ENCODE measurements at regions not wholly inside any gene's neighbourhood (a gene's known extent, or its start where the extent isn't known, plus 50 kb on each side); places are given as distances from the start of the nearest gene placed in this dataset.
"Not testable (repeated sequence)": the region's sequence is repeated elsewhere in the genome, so short reads cannot be mapped to it uniquely, and the experiment has no call there.

DNA sequence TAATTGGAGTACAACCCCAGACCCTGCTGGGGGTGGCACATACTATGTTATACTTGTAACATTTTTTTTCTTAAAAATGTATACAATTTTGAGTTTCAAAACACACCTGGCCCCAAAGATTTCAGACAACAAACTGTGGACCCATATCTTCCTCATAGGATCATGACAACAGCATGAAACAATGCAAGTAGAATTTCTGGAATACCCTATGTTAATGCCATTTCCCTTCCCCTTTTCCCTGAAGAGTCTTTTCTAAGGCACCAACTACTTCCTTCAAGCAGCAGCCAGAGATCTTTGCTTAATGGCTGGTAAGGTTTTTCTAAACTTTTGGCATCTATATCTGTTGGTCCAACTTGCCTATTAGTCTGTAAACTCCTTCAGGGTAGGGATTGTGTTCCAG lies 99.9 kb upstream of the SERBP1 start:
- DNase-seq, result no peak

DNA sequence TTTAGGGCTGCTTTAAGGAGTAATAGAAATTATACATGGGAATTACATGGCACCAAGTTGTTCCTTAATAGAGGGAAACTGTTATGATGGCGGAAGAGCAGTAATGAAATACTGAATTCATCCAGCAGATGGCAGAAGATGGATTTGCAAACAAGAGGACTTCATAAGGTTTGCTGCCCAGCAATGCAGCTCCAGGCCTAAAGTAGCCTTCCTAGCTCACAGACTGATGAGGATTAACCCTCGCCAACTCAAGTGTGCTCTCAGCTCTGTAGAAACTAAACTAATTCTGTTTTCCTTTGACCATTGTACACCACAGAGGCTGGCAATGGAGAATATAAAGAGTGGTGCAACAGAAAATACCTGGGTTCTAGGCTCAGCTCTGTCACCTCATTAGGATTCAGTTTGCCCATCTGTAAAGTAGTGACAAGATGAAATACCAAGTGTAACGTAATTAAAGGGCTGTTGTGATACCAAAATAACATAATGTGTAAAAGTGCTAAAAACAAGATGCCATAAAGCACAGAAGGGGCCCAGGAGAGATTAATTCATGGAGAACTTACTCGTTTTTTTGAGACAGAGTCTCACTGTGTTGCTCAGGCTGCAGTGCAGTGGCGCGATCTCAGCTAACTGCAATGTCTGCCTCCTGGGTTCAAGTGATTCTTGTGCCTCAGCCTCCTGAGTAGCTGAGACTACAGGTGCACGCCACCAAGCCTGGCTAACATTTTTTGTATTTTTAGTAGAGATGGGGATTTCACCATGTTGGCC lies 102.4 kb upstream of the SERBP1 start:
- no peak for DNase-seq

DNA sequence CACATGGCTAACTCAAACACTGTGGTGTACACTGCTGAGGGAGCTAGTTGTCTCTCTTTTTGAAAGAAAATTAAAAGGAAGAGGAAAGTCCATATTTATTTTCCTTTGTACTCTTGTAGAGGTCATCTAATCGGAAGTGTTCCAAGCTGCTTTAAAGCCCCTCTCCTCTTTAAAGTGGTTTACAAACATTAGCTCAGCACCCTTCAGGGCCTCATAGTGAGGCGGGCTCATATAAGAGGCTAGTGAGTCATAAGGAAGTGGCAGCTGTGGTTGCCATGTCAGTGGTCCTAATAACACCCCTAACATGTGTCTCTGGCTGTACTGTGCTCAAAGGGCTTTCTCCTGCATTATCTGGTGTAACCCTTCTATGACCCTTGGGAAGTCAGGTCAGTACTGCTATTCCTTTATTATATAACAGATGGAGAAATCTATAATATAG lies 104.4 kb upstream of the SERBP1 start:
- no peak for DNase-seq

DNA sequence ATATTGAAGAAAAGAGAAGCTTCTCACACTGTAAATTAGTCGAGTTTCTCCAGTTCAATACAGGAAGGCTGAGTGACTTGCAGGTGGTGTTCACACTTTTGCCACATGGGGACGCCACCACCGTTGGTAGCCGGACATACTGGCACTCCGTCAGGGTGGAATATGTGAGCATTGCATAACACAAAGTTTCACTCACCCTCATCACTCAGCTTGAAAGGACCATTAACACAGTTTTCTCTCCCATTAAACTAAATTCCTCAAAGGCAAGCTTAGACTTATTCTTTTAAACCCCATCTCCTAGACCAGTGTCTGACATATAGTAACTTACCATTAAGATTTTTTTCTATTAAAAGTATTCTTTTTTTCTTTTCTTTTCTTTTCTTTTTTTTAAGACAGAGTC lies 105.3 kb upstream of the SERBP1 start:
- DNase-seq, result no peak

DNA sequence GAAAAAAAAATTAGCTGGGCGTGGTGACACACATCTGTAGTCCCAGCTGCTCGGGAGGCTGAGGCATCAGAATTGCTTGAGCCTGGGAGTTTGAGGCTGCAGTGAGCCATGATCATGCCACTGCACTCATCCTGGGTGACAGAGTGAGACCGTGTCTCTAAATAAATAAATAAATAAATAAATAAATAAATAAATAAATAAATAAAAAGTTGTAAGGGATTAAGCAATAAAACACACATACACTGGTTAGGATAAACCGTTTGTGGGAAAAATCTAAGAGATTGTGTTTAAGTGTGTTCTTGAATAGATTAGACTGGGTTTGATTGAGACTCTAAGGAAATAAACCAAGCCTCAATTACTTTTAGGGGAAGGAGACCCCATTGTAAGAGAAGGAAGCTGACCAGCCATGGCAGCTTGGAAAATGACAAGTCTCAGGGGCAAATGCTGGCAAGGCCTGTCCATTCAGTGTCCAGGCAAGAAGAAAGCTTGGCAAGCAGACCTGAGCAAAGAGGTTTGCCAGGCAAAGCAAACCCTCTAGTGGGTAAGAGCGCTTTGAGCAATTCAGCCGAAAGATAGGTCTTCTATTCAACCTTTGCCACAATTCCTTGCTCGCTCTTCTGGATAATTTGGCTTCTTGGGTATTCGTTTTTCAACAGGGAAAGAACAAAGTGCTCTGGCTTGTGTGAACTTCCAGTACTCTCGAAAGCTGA lies 106.9 kb upstream of the SERBP1 start:
- DNase-seq, result no peak

DNA sequence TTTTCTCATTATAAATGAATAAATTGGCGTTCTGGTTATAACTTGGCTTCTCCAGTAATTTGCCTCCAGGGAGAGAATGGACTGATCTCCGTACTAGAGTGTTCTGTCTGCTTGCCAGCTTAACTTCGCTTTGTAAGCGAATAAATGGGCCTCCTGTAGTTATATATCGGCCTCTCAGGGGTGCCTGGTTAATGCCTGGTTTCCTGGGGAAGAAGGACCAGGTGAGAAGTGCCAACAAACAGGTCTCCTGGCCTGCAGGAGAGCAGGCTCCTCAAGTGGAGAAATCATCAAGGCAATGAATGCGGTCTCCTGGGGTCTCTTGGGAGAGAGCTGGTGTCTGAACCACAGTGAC lies 107.4 kb upstream of the SERBP1 start:
- no peak for DNase-seq

DNA sequence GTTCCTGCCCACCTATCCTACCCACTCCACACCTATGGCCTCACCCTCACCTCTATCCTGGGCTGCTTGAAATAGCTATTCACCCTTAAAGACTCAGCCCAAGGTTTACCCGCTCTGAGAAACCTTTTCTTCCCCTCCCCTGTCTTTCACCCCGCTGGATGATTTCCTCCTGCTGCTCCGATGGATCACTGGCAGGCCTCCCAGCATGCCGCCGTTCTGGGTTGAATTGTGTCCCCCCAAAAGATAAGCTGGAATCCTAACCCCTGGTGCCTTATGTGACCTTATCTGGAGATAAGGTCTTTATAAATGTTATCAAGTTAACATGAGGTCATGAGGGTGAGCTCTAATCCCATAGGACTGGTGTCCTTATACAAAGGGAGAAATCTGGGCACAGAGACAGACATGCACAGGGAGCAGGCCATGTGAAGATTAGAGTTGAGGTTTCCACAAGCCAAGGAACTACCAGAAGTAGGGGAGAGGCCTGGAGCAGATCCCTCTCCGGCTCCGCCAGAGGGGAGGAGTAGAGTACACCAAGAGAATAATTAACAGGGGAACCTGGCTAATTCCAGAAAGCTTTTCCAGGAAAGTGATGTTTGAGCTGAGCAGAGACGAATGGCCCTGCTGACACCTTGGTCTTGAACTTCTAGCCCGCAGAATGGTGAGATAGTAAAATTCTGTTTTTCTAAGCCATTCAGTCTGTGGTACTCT lies 110.0 kb upstream of the SERBP1 start:
- DNase-seq, result no peak

DNA sequence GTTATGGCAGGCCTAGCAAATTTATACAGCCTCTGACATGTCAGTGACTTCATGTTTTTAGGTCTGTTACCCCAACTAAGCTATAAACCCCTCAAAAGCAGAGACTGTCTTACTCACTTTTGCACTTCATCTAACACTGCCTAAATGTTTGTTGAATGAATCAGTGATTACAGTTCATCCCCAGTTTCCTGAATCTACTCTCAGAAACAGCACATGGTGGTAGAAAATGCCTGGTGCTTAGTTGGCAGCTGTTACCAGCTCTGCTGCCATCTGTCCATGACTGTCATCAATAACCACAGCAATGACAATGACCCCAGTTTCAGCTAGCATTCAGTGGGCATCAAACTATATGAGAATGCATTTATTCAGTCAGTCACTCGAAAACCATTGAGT lies 110.5 kb upstream of the SERBP1 start:
- no peak for DNase-seq

DNA sequence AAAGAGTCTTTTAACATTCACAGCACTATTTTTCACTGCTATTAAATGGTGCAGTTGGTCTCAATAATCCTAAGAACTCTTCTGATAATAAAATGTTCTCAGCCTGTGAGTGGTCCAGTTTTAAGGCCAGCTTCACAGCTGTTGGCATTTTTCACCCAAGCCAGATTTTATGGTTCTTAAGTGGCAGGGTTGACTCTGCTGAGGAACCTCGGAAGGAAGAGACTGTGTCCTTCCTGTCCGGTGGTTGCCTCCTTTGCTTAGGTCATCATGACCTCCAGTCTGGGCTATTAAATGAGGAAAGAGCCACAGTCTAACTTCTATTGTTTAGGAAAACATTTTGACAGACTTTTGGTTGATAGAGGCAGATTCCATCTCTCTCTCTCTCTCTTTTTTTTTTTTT lies 112.5 kb upstream of the SERBP1 start:
- DNase-seq, result no peak

DNA sequence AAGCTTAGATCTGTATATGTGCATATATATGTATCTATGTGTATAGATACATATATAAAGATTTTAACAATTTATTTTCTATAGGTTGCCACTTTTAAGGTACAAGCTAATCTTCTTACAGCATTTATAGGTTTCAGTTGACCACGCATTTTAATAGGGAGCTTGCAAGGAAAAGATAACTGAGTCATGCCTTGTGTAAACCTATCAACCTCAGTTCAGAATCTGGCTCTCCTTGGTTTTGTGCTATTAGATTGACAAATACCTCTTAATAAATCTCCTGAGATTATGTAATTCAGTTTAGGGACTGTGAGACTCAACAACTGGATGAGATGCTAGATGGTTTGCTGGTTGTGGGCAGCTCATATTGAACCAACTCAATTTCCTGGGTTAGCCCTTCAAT lies 114.7 kb upstream of the SERBP1 start:
- DNase-seq, result no peak

DNA sequence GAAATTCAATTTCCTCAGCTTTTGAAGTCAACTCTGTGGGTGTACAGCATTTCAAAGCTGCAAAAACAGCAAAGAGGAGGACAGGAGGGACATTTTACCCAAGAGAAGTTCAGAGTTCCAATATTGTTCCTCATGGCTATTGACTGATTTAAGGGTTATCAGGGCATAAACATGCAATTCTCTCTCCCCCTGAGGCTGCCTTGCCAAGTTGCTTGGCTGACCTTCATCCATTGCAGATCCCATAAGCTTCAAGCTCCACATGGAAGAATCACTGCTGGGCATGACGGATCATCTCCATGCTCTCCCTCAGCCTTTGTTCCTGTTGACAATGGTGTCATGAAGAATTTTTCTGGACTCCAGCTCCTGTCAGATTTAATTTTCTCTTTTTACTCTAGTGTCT lies 115.2 kb upstream of the SERBP1 start:
- no peak for DNase-seq

DNA sequence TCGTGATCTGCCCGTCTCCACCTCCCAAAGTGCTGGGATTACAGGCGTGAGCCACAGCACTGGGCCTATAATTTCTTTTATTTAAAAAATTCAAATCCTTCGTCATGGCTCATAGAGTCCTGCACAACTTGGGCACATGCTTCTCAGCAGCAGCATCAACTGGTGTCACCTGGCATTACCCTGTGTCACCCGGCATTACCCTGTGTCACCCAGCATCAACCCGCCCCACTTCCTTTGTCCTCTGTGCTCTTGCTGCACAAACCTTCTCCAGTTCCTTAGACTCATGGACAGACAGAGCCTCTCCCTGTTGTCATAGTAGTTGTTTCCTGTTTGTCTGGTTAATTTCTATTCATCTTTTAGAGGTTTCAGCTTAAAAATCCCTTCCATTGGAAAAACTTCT lies 121.2 kb upstream of the SERBP1 start:
- no peak for DNase-seq

DNA sequence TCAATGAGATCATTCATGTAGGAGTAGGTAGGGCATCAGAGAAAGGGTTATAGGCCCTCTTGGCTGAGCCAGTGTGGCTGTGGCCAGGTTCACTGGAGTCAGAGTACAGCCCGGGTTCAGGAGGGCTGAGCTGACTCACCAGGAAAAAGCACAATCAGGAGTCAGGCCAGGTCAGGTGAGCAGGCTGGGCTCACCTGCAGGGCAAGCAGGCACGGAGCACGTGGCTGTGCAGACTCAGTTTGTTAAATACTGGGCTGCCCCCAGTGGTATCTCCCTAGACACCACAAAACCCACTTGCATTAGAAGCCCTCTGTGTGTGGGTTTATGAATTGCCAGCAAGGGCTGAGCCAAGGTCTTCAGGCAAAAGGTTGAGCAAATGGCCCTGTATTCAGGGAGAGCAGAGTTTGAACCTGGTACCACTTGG lies 122.1 kb upstream of the SERBP1 start:
- no peak for DNase-seq

DNA sequence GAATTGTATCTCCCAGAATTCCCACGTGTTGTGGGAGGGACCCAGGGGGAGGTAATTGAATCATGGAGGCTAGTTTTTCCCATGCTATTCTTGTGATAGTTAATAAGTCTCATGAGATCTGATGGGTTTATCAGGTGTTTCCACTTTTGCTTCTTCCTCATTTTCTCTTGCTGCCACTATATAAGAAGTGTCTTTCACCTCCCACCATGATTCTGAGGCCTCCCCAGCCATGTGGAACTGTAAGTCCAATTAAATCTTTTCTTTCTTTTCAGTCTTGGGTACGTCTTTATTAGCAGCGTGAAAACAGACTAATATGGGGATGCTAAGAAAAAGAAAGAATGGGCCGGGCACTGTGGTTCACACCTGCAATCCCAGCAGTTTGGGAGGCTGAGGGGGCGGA lies 124.0 kb upstream of the SERBP1 start:
- not testable (repeated sequence) for DNase-seq

DNA sequence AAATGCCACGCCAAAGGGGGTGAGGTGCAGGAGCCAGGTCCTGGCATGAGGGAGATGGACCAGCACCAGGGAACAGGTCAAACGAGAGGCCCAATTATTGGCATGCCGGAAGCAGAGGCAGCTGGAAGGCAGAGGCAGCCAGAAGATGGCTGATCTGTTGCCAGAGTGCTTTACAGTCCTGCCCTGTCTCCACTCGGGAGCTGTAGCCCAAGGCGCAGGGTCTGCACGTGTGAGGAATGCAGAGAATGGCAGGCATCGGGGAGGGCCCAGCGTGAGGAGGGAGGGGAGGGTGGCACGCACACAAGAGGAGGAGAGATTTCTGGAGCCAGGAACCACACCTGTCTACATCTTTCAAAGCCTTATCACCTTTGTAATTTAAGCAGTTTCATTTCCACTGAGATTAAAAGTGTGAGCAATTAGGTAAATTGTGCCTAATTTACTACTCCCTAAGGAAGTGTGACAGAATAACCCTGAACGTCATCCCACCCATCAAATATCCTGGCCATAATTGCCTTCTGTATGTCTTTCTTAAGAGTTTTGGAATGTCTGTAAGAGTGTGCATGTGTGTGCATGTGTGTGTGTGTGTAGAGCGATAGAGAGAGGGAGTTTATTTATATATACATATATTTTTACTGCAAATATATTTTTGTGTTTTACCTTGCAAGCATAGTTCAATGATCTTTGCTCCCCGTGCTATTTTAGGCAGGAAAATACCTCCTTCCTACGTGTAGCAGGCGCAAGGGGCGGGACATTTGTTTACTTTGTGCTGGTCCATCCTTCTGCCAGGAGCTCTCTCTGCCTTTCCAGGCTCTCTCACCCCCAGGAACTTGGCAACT lies 125.5 kb upstream of the SERBP1 start:
- no peak for DNase-seq

DNA sequence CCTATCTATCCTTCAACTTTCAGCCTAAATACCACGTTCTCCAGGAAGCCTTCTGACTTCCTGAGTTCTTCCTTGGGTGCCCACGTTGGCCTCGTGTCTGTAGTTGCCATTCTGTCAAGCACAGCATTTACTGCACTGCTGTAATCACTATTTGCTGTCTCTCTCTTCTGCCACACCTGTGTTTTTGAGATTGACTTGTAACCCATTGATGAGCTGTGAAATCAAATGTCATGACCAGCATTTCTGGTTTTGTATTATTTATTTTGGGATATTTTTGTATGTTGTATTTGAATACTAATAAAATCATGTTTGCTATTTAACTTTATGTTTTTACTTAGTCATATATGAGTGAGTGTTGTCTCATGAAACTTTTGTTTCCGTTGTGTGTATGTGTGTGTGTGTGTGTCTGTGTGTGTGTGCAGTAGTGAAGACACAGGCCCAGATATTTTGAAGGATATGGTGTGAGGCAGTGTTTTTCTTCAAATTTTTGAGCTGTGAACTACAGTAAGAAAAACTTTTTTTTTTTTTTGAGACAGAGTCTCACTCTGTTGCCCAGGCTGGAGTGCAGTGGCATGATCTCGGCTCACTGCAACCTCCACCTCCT lies 126.2 kb upstream of the SERBP1 start:
- no peak for DNase-seq

DNA sequence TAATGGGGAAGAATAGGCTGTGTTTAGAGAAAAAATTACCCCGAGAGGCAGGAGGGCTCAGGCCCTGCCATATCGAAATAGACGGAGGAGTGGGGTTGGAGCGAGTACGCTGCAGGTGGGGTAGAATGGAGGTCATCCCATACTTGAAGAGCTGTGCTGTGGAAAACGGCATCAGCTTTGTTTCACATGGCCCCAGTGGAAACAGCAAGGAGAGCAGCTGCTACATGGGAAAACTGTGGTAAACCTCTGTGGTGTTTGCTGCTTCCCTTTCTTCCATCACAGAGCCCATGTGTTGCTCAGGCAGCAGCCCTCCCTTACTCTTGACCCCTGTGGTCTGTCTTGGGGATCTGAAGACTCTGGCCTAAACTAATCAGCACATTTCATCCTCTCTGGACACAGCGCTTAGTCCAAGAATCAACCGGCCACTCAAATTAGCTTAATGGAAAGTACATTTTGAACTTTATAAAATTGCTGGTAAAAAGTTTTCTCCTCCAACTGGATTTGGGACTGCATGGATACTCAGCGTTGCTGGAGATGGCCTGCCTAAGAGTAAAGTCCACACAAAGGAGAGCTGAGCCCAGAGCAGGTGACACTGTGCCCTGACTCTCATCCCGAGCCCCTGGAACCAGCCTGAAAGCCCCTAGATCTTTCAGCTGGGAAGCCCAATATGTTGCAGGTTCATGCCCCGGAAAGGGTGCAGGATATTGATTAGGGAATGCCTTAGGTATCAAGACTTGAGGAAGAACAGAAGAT lies 127.1 kb upstream of the GADD45A start:
- no peak for DNase-seq

DNA sequence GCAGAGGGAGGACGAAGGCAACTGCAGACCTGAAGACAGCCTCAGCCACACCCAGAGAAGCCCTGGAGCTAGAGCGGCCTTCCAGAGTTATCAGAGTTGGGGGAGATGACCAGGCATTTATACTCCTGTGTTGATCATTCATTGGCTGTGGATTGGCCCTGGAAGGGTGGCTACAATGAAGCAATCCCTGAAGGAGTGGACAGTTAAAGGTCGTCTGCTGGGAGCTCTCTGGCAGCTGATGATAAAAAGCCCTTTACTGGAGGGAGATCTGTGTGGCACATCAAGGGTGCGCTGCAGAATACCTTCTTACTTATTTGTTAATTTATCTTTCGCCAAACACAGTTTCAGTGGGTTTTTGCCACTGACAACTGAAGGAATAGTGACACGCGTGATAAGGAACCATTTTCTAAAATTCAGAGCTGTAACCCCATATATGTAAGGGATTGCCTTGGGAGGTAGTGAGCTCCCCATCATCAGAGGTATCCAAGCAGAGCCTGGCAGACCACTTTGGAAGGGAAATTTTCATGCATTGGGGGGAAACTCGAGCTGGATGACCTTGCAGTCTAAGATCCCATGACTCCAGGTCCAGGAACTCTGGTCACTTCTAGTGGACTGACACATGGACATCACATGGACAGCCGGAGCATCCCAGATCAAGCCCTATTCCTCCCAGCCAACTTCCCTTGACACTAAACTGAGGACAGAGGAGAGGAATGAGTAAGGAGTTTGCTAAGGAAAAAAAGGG lies 126.4 kb upstream of the GADD45A start:
- DNase-seq, result no peak

DNA sequence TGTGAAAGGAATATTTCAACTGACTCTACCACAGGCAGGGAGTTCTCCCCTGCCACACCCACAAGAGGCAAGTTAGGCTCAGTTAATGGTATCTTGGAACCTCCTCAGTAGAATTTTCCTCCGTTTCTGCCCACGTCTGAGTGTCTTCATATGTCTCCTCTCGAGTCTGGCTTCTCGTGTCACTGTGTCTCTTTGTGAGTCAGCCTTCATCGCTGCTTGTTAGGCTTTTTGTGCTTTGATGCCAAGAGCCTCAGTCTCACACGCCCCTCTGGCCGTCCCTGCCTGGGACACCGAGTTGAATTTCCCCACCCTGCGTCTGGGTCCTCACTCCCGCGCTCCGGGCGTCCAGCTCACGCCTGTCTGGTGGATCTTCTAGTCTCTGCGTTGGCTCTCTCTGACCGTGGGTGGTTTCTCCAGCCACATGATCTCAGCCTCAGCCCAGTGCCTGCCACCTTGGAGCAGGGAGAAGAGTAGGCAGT lies 125.7 kb upstream of the GADD45A start:
- no peak for DNase-seq

DNA sequence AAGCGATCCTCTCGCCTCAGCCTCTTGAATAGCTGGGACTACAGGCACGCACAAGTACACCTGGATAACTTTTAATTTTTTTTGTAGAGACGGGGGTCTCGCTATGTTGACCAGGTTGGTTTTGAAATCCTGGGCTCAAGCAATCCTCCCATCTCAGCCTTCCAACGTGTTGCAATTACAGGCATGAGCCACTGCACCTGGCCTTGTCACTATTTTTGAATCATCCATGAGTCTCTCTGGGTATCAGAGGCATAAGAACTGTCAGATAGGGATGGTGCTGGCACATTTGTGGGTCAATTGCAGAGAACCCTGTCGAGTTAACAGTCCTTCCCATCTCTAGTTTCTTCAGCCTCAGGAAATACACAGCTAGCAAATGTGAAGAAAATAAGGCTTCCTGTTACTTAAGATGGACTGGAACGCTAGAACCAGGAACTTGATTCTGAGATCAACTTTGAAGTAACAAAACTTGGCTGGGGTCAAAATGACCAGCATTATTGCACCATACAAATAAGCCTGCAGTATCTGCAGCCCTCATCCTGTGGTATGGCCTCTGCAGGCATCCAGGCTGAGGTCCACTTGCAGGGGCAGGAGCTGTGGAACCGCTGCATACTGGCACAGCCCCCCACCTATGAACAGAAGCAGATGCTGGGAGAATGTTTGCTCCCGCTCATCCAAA lies 124.3 kb upstream of the GADD45A start:
- no peak for DNase-seq
